ENCODE measurements at regions not wholly inside any gene's neighbourhood (a gene's known extent, or its start where the extent isn't known, plus 50 kb on each side); places are given as distances from the start of the nearest gene placed in this dataset.

GRCh38 chr20:51162015-51162414 is 139.1 kb upstream of the KCNG1 start:
- peaks cover 19% of the 10 kb centered on the region for H3K27me3 ChIP-seq (ENCODE audit: control insufficient read depth, insufficient read depth, low read length)
- H3K4me3 ChIP-seq (ENCODE audit: low read length), result no peak overlapping the region
- no peaks in the 10 kb centered on the region for H3K9me3 ChIP-seq (ENCODE audit: control insufficient read depth, low read length)
- H3K36me3 ChIP-seq (ENCODE audit: control insufficient read depth, insufficient read depth, low read length), result no peaks in the 10 kb centered on the region
- peaks cover 12% of the 10 kb centered on the region for H3K4me1 ChIP-seq (ENCODE audit: control insufficient read depth, insufficient read depth, low read length)
- H3K9ac ChIP-seq (ENCODE audit: low read length), result no peak overlapping the region

- Histone ChIP-seq H3K27me3 (ENCODE audit: control insufficient read depth, insufficient read depth, low read length) (peaks cover 19% of the 10 kb centered on the region), H3K4me1 (ENCODE audit: control insufficient read depth, insufficient read depth, low read length) (peaks cover 12% of the 10 kb centered on the region), H3K36me3 (ENCODE audit: control insufficient read depth, insufficient read depth, low read length) (no peaks in the 10 kb centered on the region), H3K4me3 (ENCODE audit: low read length) (no peak overlapping the region), H3K9me3 (ENCODE audit: control insufficient read depth, low read length) (no peaks in the 10 kb centered on the region), H3K9ac (ENCODE audit: low read length) (no peak overlapping the region)
Observed at GRCh38 chr20:51160821-51161220, 137.9 kb upstream of the KCNG1 start.

GRCh38 chr20:51159981-51160380 is 137.1 kb upstream of the KCNG1 start:
- H3K36me3 ChIP-seq (ENCODE audit: control insufficient read depth, insufficient read depth, low read length), result no peaks in the 10 kb centered on the region
- peaks cover 8% of the 10 kb centered on the region for H3K4me1 ChIP-seq (ENCODE audit: control insufficient read depth, insufficient read depth, low read length)
- no peak overlapping the region for H3K4me3 ChIP-seq (ENCODE audit: low read length)
- peaks cover 19% of the 10 kb centered on the region for H3K27me3 ChIP-seq (ENCODE audit: control insufficient read depth, insufficient read depth, low read length)
- no peak overlapping the region for H3K9ac ChIP-seq (ENCODE audit: low read length)
- H3K9me3 ChIP-seq (ENCODE audit: control insufficient read depth, low read length), result no peaks in the 10 kb centered on the region

- H3K36me3 ChIP-seq (ENCODE audit: control insufficient read depth, insufficient read depth, low read length), result no peaks in the 10 kb centered on the region
- no peaks in the 10 kb centered on the region for H3K9me3 ChIP-seq (ENCODE audit: control insufficient read depth, low read length)
- peaks cover 19% of the 10 kb centered on the region for H3K27me3 ChIP-seq (ENCODE audit: control insufficient read depth, insufficient read depth, low read length)
- peaks cover 2% of the 10 kb centered on the region for H3K4me1 ChIP-seq (ENCODE audit: control insufficient read depth, insufficient read depth, low read length)
- H3K9ac ChIP-seq (ENCODE audit: low read length), result no peak overlapping the region
- H3K4me3 ChIP-seq (ENCODE audit: low read length), result no peak overlapping the region
Observed at GRCh38 chr20:51159303-51159702, 136.4 kb upstream of the KCNG1 start.

- no peaks in the 10 kb centered on the region for H3K36me3 ChIP-seq (ENCODE audit: control insufficient read depth, insufficient read depth, low read length)
- no peak overlapping the region for H3K9ac ChIP-seq (ENCODE audit: low read length)
- H3K4me1 ChIP-seq (ENCODE audit: control insufficient read depth, insufficient read depth, low read length), result no peaks in the 10 kb centered on the region
- no peak overlapping the region for H3K4me3 ChIP-seq (ENCODE audit: low read length)
- peaks cover 19% of the 10 kb centered on the region for H3K27me3 ChIP-seq (ENCODE audit: control insufficient read depth, insufficient read depth, low read length)
- no peaks in the 10 kb centered on the region for H3K9me3 ChIP-seq (ENCODE audit: control insufficient read depth, low read length)
Observed at GRCh38 chr20:51158226-51158625, 135.3 kb upstream of the KCNG1 start.

- Histone ChIP-seq H3K4me1 (ENCODE audit: control insufficient read depth, insufficient read depth, low read length) (no peaks in the 10 kb centered on the region), H3K27me3 (ENCODE audit: control insufficient read depth, insufficient read depth, low read length) (peaks cover 15% of the 10 kb centered on the region), H3K9ac (ENCODE audit: low read length) (no peak overlapping the region), H3K4me3 (ENCODE audit: low read length) (no peak overlapping the region), H3K9me3 (ENCODE audit: control insufficient read depth, low read length) (no peaks in the 10 kb centered on the region), H3K36me3 (ENCODE audit: control insufficient read depth, insufficient read depth, low read length) (no peaks in the 10 kb centered on the region)
Observed at GRCh38 chr20:51156041-51156982, 133.4 kb upstream of the KCNG1 start.

GRCh38 chr20:51154708-51155690 is 132.1 kb upstream of the KCNG1 start:
- Histone ChIP-seq H3K4me1 (ENCODE audit: control insufficient read depth, insufficient read depth, low read length) (no peaks in the 10 kb centered on the region), H3K9ac (ENCODE audit: low read length) (no peak overlapping the region), H3K4me3 (ENCODE audit: low read length) (no peak overlapping the region), H3K9me3 (ENCODE audit: control insufficient read depth, low read length) (no peaks in the 10 kb centered on the region), H3K36me3 (ENCODE audit: control insufficient read depth, insufficient read depth, low read length) (no peaks in the 10 kb centered on the region), H3K27me3 (ENCODE audit: control insufficient read depth, insufficient read depth, low read length) (peaks cover 6% of the 10 kb centered on the region)

GRCh38 chr20:51153867-51154707 is 131.2 kb upstream of the KCNG1 start:
- Histone ChIP-seq H3K9me3 (ENCODE audit: control insufficient read depth, low read length) (no peaks in the 10 kb centered on the region), H3K36me3 (ENCODE audit: control insufficient read depth, insufficient read depth, low read length) (no peaks in the 10 kb centered on the region), H3K4me1 (ENCODE audit: control insufficient read depth, insufficient read depth, low read length) (no peaks in the 10 kb centered on the region), H3K9ac (ENCODE audit: low read length) (no peak overlapping the region), H3K27me3 (ENCODE audit: control insufficient read depth, insufficient read depth, low read length) (peaks cover 4% of the 10 kb centered on the region), H3K4me3 (ENCODE audit: low read length) (no peak overlapping the region)

GRCh38 chr20:51148941-51149340 is 126.0 kb upstream of the KCNG1 start:
- H3K27me3 ChIP-seq (ENCODE audit: control insufficient read depth, insufficient read depth, low read length), result no peaks in the 10 kb centered on the region
- H3K9ac ChIP-seq (ENCODE audit: low read length), result no peak overlapping the region
- no peaks in the 10 kb centered on the region for H3K36me3 ChIP-seq (ENCODE audit: control insufficient read depth, insufficient read depth, low read length)

GRCh38 chr20:51144476-51144875 is 121.6 kb upstream of the KCNG1 start:
- H3K4me1 ChIP-seq (ENCODE audit: control insufficient read depth, insufficient read depth, low read length), result peaks cover 8% of the 10 kb centered on the region
- no peaks in the 10 kb centered on the region for H3K9me3 ChIP-seq (ENCODE audit: control insufficient read depth, low read length)
- H3K9ac ChIP-seq (ENCODE audit: low read length), result no peak overlapping the region
- H3K27me3 ChIP-seq (ENCODE audit: control insufficient read depth, insufficient read depth, low read length), result no peaks in the 10 kb centered on the region
- no peak overlapping the region for H3K4me3 ChIP-seq (ENCODE audit: low read length)
- no peaks in the 10 kb centered on the region for H3K36me3 ChIP-seq (ENCODE audit: control insufficient read depth, insufficient read depth, low read length)

More at GRCh38 chr20:51148941-51149340, 126.0 kb upstream of the KCNG1 start:
- Histone ChIP-seq H3K9me3 (ENCODE audit: control insufficient read depth, low read length) (no peaks in the 10 kb centered on the region), H3K4me3 (ENCODE audit: low read length) (no peak overlapping the region), H3K4me1 (ENCODE audit: control insufficient read depth, insufficient read depth, low read length) (no peaks in the 10 kb centered on the region)

- Histone ChIP-seq H3K27me3 (ENCODE audit: control insufficient read depth, insufficient read depth, low read length) (no peaks in the 10 kb centered on the region), H3K4me1 (ENCODE audit: control insufficient read depth, insufficient read depth, low read length) (peaks cover 8% of the 10 kb centered on the region), H3K9ac (ENCODE audit: low read length) (no peak overlapping the region), H3K9me3 (ENCODE audit: control insufficient read depth, low read length) (no peaks in the 10 kb centered on the region), H3K4me3 (ENCODE audit: low read length) (no peak overlapping the region), H3K36me3 (ENCODE audit: control insufficient read depth, insufficient read depth, low read length) (no peaks in the 10 kb centered on the region)
Observed at GRCh38 chr20:51143652-51144051, 120.7 kb upstream of the KCNG1 start.

Measured in mucosa of stomach (tissue), 1 donor.